ENCODE measurements at regions not wholly inside any gene's neighbourhood (a gene's known extent, or its start where the extent isn't known, plus 50 kb on each side); places are given as distances from the start of the nearest gene placed in this dataset.

DNA sequence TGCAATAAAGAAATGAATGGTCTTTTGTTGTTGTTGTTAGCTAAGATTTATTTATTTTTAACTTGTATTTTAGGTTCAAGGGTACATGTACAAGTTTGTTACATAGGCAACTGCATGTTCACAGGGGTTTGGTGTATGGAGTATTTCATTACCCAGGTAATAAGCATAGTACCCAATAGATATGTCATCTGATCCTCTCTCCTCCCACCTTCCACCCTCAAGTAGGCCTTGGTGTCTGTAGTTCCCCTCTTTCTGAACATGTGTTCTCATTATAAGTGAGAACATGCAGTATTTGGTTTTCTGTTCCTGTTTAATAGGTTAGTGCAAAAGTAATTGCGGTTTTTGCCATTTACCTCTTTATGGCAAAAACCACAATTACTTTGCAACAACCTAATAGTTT is 554.1 kb downstream of the TBC1D4 start:
- ChIA-PET POLR2A (no interaction called here), CTCF (no interaction called here)
- no peak overlapping the region for H3K27ac Mint-ChIP-seq
- H3K9me3 Mint-ChIP-seq, result peaks cover 2% of the 10 kb centered on the region
- no peaks in the 10 kb centered on the region for H3K4me1 Mint-ChIP-seq
- H3K27me3 Mint-ChIP-seq, result no peaks in the 10 kb centered on the region
- H3K36me3 Mint-ChIP-seq (ENCODE audit: low read depth), result no peaks in the 10 kb centered on the region
- no peak overlapping the region for H3K4me3 Mint-ChIP-seq
- DNase-seq, result no peak

GRCh38 chr13:74922963-74923362 is 559.0 kb downstream of the TBC1D4 start:
- H3K27ac Mint-ChIP-seq, result no peak overlapping the region
- no peak for DNase-seq
- no peaks in the 10 kb centered on the region for H3K36me3 Mint-ChIP-seq (ENCODE audit: low read depth)
- H3K9me3 Mint-ChIP-seq, result no peaks in the 10 kb centered on the region
- H3K4me1 Mint-ChIP-seq, result no peaks in the 10 kb centered on the region
- CTCF ChIA-PET, result no interaction called here
- H3K27me3 Mint-ChIP-seq, result no peaks in the 10 kb centered on the region
- H3K4me3 Mint-ChIP-seq, result no peak overlapping the region
- POLR2A ChIA-PET, result no interaction called here

GRCh38 chr13:74921326-74921725 is 560.6 kb downstream of the TBC1D4 start:
- H3K27ac Mint-ChIP-seq, result no peak overlapping the region
- H3K9me3 Mint-ChIP-seq, result no peaks in the 10 kb centered on the region
- H3K4me1 Mint-ChIP-seq, result no peaks in the 10 kb centered on the region
- POLR2A ChIA-PET, result no interaction called here
- H3K4me3 Mint-ChIP-seq, result no peak overlapping the region
- CTCF ChIA-PET, result no interaction called here
- no peak for DNase-seq
- no peaks in the 10 kb centered on the region for H3K36me3 Mint-ChIP-seq (ENCODE audit: low read depth)
- no peaks in the 10 kb centered on the region for H3K27me3 Mint-ChIP-seq

DNA sequence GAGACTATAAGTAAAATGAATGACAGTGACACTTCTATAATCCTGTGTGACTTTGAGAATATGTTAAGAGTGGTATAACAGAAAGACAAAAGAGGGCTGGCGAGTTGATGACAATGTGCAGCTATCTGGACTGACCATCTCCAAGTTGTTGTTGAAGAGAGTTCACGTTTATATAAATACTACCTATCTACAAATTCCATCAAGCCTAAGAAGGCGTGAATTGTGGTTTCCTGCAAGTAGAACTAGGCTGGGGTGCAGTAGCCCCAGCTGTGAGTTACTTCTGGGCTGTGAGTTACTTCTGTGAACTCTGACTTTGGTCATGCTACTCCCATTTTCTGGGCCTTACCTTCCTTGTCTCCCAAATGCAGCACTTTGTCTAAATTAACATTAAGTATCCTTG is 561.0 kb downstream of the TBC1D4 start:
- no peak for DNase-seq
- Mint-ChIP-seq H3K4me1 (no peaks in the 10 kb centered on the region), H3K27me3 (no peaks in the 10 kb centered on the region), H3K9me3 (no peaks in the 10 kb centered on the region), H3K4me3 (no peak overlapping the region), H3K36me3 (ENCODE audit: low read depth) (no peaks in the 10 kb centered on the region), H3K27ac (no peak overlapping the region)
- POLR2A ChIA-PET, result no interaction called here
- CTCF ChIA-PET, result no interaction called here

- Mint-ChIP-seq H3K27ac (no peak overlapping the region), H3K4me1 (no peaks in the 10 kb centered on the region), H3K9me3 (no peaks in the 10 kb centered on the region), H3K27me3 (no peaks in the 10 kb centered on the region), H3K4me3 (no peak overlapping the region), H3K36me3 (ENCODE audit: low read depth) (no peaks in the 10 kb centered on the region)
- POLR2A ChIA-PET, result no interaction called here
- CTCF ChIA-PET, result no interaction called here
- no peak for DNase-seq
Observed at GRCh38 chr13:74920361-74920760, 561.6 kb downstream of the TBC1D4 start.

DNA sequence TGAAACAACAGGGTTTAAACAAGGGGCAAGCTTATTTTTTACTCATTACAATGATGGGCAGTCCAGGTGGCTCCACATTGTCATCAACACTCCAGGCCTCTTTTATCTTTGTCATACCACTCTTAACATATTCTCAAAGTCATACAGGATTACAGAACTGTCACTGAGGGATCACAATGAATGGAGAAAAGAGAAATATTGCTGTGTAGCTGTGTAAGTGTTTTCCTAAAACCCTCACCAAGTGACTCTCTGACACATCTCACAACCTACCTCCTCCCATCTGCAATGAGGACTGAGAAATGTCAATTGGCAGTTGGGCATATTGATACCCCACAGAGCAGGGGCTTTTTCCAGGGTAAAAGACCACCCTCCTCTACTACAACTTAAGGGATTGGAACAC is 562.1 kb downstream of the TBC1D4 start:
- POLR2A ChIA-PET, result no interaction called here
- DNase-seq, result no peak
- no peak overlapping the region for H3K27ac Mint-ChIP-seq
- CTCF ChIA-PET, result no interaction called here
- H3K36me3 Mint-ChIP-seq (ENCODE audit: low read depth), result no peaks in the 10 kb centered on the region
- H3K27me3 Mint-ChIP-seq, result no peaks in the 10 kb centered on the region
- H3K9me3 Mint-ChIP-seq, result no peaks in the 10 kb centered on the region
- H3K4me1 Mint-ChIP-seq, result no peaks in the 10 kb centered on the region
- H3K4me3 Mint-ChIP-seq, result no peak overlapping the region

DNA sequence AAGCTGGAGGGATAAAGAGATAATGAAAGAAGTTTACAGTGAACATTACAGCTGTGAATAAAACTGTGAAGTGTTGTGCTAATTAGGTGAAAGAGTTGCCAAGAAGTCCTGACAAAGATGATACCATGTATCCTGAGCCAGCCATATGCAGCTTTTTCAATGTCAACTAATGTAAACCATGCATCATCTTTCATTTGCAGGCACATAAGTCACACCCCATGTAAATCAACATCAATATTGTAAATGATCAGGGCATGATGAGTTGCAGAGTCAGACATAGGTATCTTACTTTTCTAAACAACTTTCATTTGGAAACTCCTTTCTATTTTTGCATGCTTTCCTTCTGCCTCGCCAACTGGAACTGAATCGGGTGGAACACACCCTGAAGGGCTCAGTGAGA is 569.1 kb downstream of the TBC1D4 start:
- Mint-ChIP-seq H3K9me3 (no peaks in the 10 kb centered on the region), H3K4me3 (no peak overlapping the region), H3K27me3 (no peaks in the 10 kb centered on the region), H3K27ac (no peak overlapping the region), H3K36me3 (ENCODE audit: low read depth) (no peaks in the 10 kb centered on the region), H3K4me1 (no peaks in the 10 kb centered on the region)
- ChIA-PET CTCF (no interaction called here), POLR2A (no interaction called here)
- no peak for DNase-seq

DNA sequence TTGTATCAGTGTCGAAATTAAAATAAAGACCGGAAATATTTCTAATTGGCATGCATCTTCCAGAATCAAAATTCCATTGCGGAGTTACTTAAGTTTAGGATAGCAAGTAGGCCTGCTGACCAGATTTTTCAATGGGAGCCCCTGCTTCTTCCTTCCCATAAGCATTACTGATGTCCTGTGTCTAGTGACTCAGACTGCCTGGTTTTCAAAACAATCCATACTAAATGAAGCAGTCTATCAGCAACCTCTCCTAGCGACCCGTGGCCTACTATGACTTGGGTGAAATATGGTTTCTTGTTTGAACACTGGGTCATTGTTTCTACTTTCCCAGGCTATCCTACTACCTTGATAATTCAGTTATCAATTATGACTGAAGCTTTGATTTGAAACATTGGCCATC is 571.6 kb downstream of the TBC1D4 start:
- Mint-ChIP-seq H3K27me3 (no peaks in the 10 kb centered on the region), H3K27ac (no peak overlapping the region), H3K4me1 (no peaks in the 10 kb centered on the region), H3K4me3 (no peak overlapping the region), H3K9me3 (no peaks in the 10 kb centered on the region), H3K36me3 (ENCODE audit: low read depth) (no peaks in the 10 kb centered on the region)
- ChIA-PET CTCF (no interaction called here), POLR2A (no interaction called here)
- DNase-seq, result no peak

- ChIA-PET CTCF (no interaction called here), POLR2A (no interaction called here)
- H3K4me3 Mint-ChIP-seq, result no peak overlapping the region
- H3K36me3 Mint-ChIP-seq (ENCODE audit: low read depth), result no peaks in the 10 kb centered on the region
- H3K9me3 Mint-ChIP-seq, result no peaks in the 10 kb centered on the region
- no peaks in the 10 kb centered on the region for H3K27me3 Mint-ChIP-seq
- no peak for DNase-seq
- H3K27ac Mint-ChIP-seq, result no peak overlapping the region
- no peaks in the 10 kb centered on the region for H3K4me1 Mint-ChIP-seq
Observed at GRCh38 chr13:74907788-74908187, 574.2 kb downstream of the TBC1D4 start.

DNA sequence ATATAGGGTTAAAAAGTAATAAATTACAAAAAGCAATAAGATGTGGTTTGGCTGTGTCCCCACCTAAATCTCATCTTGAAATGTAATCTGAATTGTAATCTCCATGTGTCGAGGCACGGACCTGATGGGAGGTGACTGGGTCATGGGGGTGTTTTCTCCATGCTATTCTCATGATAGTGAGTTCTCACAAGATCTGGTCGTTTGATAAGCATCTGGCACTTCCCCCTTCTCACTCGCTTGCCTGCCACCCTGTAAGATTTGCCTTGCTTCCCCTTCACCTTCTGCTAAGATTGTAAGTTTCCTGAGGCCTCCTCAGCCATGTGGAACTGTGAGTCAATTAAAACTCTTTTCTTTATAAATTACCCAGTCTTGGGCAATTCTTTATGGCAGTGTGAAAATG is 577.4 kb downstream of the TBC1D4 start:
- POLR2A ChIA-PET, result no interaction called here
- no peaks in the 10 kb centered on the region for H3K27me3 Mint-ChIP-seq
- H3K9me3 Mint-ChIP-seq, result no peaks in the 10 kb centered on the region
- H3K27ac Mint-ChIP-seq, result no peak overlapping the region
- CTCF ChIA-PET, result no interaction called here
- no peaks in the 10 kb centered on the region for H3K4me1 Mint-ChIP-seq
- DNase-seq, result no peak
- no peak overlapping the region for H3K4me3 Mint-ChIP-seq
- no peaks in the 10 kb centered on the region for H3K36me3 Mint-ChIP-seq (ENCODE audit: low read depth)

DNA sequence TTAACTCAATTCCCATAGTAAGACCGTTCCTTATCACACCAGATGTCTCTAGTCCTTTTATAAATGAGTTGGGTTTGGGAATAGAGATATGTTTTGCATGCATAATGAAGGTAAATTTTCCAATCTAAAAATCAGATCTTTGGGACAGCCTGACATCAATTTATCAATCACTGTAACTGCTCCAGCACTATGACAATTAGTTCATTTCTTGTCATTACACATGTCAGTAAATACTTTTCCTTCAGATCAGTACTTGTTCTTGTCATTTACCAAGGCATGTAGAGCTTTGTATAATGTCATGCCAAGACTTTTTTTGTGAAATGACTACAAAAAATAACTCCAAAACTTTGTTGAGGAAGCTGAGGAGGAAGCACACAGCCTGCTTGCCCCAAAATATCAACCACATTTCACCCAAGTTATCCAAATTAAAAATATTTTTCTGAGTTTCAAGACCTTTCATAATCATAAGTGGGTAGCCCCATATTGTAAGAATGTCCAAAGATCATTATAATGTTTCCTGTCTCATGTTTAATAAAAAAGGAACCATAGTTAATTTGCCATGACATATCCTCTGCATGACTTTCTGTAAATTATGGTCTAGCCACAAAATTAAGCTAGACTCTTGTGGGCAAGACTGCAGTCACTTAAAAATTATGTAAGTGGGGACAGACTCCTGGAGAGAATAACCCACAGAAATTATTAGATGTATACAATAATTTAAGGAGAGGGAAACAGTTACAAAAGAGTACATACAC is 586.8 kb downstream of the TBC1D4 start:
- CTCF ChIA-PET, result no interaction called here
- H3K27me3 Mint-ChIP-seq, result peaks cover 2% of the 10 kb centered on the region
- DNase-seq, result no peak
- H3K4me1 Mint-ChIP-seq, result no peaks in the 10 kb centered on the region
- POLR2A ChIA-PET, result no interaction called here
- no peaks in the 10 kb centered on the region for H3K36me3 Mint-ChIP-seq (ENCODE audit: low read depth)
- no peak overlapping the region for H3K4me3 Mint-ChIP-seq
- no peak overlapping the region for H3K27ac Mint-ChIP-seq
- H3K9me3 Mint-ChIP-seq, result no peaks in the 10 kb centered on the region

- no peak for DNase-seq
- ChIA-PET CTCF (no interaction called here), POLR2A (no interaction called here)
- Mint-ChIP-seq H3K27ac (no peak overlapping the region), H3K4me3 (no peak overlapping the region), H3K9me3 (no peaks in the 10 kb centered on the region), H3K27me3 (peaks cover 2% of the 10 kb centered on the region), H3K36me3 (ENCODE audit: low read depth) (no peaks in the 10 kb centered on the region), H3K4me1 (no peaks in the 10 kb centered on the region)
Observed at GRCh38 chr13:74892096-74892495, 589.9 kb downstream of the TBC1D4 start.

DNA sequence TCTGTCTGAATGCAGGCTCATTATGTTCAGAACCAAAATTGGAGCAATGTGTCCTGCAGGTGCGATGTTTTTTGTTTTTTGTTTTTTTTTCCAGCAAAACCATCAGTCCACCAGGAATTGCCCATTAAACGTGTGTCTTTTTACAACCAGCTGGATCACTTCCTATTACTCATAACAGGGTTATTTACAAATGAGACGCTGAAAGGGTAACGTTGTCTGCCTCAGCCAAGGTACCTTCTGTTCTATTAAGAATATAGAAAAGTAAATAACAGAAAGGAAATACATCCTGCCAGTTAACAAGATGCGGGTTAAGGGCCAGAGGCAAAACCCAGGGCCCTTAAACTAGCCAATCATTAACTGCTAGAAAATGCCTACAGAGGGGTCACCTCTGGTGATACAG is 590.4 kb downstream of the TBC1D4 start:
- DNase-seq, result no peak
- H3K4me3 Mint-ChIP-seq, result no peak overlapping the region
- H3K27me3 Mint-ChIP-seq, result peaks cover 2% of the 10 kb centered on the region
- ChIA-PET POLR2A (interaction anchor here (0.5 kb wide), 1 partner anchor 599 kb away, joined by 3 read pairs; no protein-coding TSS in a partner anchor), CTCF (no interaction called here)
- H3K9me3 Mint-ChIP-seq, result no peaks in the 10 kb centered on the region
- H3K27ac Mint-ChIP-seq, result no peak overlapping the region
- no peaks in the 10 kb centered on the region for H3K36me3 Mint-ChIP-seq (ENCODE audit: low read depth)
- H3K4me1 Mint-ChIP-seq, result no peaks in the 10 kb centered on the region

DNA sequence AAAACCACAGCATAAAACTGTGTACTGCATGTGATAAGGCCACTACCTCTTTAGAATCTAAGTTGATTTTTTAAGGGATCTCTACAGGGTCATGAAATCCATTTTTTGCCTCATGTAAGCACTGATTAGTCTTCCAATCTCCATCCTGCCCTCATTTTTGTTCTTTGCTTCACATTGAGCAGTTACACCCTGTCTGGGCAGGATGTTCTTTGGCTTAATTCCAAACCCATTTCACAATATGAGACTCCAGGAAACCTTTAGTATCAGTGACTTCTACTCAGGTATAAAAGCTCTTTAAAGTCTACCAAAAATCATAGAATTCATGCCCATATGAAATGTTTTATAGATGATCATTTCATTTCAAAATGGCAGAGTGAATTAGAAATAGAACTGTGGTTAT is 592.6 kb downstream of the TBC1D4 start:
- Mint-ChIP-seq H3K36me3 (ENCODE audit: low read depth) (no peaks in the 10 kb centered on the region), H3K9me3 (no peaks in the 10 kb centered on the region), H3K27ac (no peak overlapping the region), H3K4me3 (no peak overlapping the region), H3K4me1 (no peaks in the 10 kb centered on the region), H3K27me3 (peaks cover 2% of the 10 kb centered on the region)
- POLR2A ChIA-PET, result no interaction called here
- CTCF ChIA-PET, result no interaction called here
- DNase-seq, result no peak
